ENCODE measurements at regions not wholly inside any gene's neighbourhood (a gene's known extent, or its start where the extent isn't known, plus 50 kb on each side); places are given as distances from the start of the nearest gene placed in this dataset.

GRCh38 chr15:73001840-73002239 lies 50.4 kb upstream of the NEO1 start:
- DNase-seq, result no peak

GRCh38 chr15:73000293-73000692 lies 52.0 kb upstream of the NEO1 start:
- DNase-seq, result no peak

- no peak for DNase-seq
Observed at GRCh38 chr15:72999586-72999985, 52.7 kb upstream of the NEO1 start.

- no peak for DNase-seq
Observed at GRCh38 chr15:72998681-72999466, 53.4 kb upstream of the NEO1 start.

GRCh38 chr15:72998226-72998625 lies 54.0 kb upstream of the NEO1 start:
- no peak for DNase-seq

- DNase-seq, result no peak
Observed at GRCh38 chr15:72995849-72996248, 56.4 kb upstream of the NEO1 start.

GRCh38 chr15:72994534-72995177 lies 57.6 kb upstream of the NEO1 start:
- DNase-seq, result no peak

- DNase-seq, result no peak
Observed at GRCh38 chr15:72992841-72993252, 59.4 kb upstream of the NEO1 start.

GRCh38 chr15:72991026-72991425 lies 61.2 kb upstream of the NEO1 start:
- DNase-seq, result no peak

- no peak for DNase-seq
Observed at GRCh38 chr15:72983801-72984545, 68.3 kb upstream of the NEO1 start.

GRCh38 chr15:72982714-72983113 lies 69.5 kb upstream of the NEO1 start:
- DNase-seq, result no peak

GRCh38 chr15:72980661-72981060 lies 71.6 kb upstream of the NEO1 start:
- no peak for DNase-seq

GRCh38 chr15:72979791-72980190 lies 72.5 kb upstream of the NEO1 start:
- DNase-seq, result no peak

- no peak for DNase-seq
Observed at GRCh38 chr15:72979308-72979707, 73.0 kb upstream of the NEO1 start.

GRCh38 chr15:72978223-72978622 lies 74.0 kb upstream of the NEO1 start:
- no peak for DNase-seq

GRCh38 chr15:72972362-72972761 lies 79.9 kb upstream of the NEO1 start:
- DNase-seq, result no peak

- no peak for DNase-seq
Observed at GRCh38 chr15:72971766-72972165, 80.5 kb upstream of the NEO1 start.

GRCh38 chr15:72970933-72971760 lies 81.1 kb upstream of the NEO1 start:
- no peak for DNase-seq

- peak; percentile 7 for DNase-seq
Observed at GRCh38 chr15:72968531-72968922, 83.7 kb upstream of the NEO1 start.

- no peak for DNase-seq
Observed at GRCh38 chr15:72967811-72968530, 84.3 kb upstream of the NEO1 start.

- no peak for DNase-seq
Observed at GRCh38 chr15:72967397-72967796, 84.9 kb upstream of the NEO1 start.

- DNase-seq, result no peak
Observed at GRCh38 chr15:72966641-72967040, 85.6 kb upstream of the NEO1 start.

Measured in NCI-H2029 treated with DMSO at 0.1 percent for 48 hours (cell line).